PFSK-1 (cell line): ENCODE measurements at regions not wholly inside any gene's neighbourhood (a gene's known extent, or its start where the extent isn't known, plus 50 kb on each side); places are given as distances from the start of the nearest gene placed in this dataset.

Experiments
- FOXP2 ChIP-seq: optimal IDR thresholded peaks from 2 replicates; pipeline ENCODE3; 2011; ENCODE audit warnings: borderline replicate concordance, control low read depth, inconsistent platforms; ENCODE audit not compliant: insufficient read depth; ENCODE audit errors: extremely low read length, extremely low read depth
- POLR2AphosphoS5 ChIP-seq: IDR thresholded peaks from 2 replicates; pipeline ENCODE4 v1.6.1; 2012; ENCODE audit warnings: low read depth, mild to moderate bottlenecking, control low read depth, low read length, moderate library complexity
- TAF1 ChIP-seq: IDR thresholded peaks from 2 replicates; pipeline ENCODE4 v1.6.1; 2012; ENCODE audit warnings: low read length, control low read depth, borderline replicate concordance; ENCODE audit not compliant: insufficient read depth
- TF ChIP-seq, protein P1 (sequence below), 2 experiments: IDR thresholded peaks; 2 replicates each; pipeline versions ENCODE4 v1.6.1 to v1.8.0; 2011 to 2012; ENCODE audit warnings: low read depth in 2 of 2, low read length in 2 of 2, control low read depth in 1 of 2, inconsistent platforms in 1 of 2, mild to moderate bottlenecking in 1 of 2, moderate library complexity in 1 of 2; ENCODE audit not compliant: insufficient read depth in 1 of 2

DNA sequence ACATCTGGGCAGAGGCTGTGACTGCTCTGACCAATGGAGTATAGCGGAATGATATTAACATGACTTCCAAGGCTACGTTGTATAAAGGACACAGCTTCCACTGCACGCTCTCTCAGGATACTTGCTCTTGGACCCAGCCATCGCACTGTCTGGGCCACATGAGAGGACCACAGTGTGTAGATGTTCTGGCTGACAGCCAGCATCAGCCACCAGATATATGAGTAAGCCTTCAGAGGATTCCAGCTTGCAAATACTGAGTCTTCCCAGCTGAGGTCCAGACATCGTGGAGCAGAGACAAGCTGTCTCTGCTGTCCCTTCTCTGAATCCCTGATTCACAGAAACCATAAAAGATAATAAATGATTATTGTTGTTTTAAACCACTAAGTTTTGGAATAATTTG is 146.8 kb upstream of the USP9X start:
- TF ChIP-seq POLR2AphosphoS5 (no peak), TAF1 (no peak), FOXP2 (no peak)
- TF ChIP-seq, protein P1, sequence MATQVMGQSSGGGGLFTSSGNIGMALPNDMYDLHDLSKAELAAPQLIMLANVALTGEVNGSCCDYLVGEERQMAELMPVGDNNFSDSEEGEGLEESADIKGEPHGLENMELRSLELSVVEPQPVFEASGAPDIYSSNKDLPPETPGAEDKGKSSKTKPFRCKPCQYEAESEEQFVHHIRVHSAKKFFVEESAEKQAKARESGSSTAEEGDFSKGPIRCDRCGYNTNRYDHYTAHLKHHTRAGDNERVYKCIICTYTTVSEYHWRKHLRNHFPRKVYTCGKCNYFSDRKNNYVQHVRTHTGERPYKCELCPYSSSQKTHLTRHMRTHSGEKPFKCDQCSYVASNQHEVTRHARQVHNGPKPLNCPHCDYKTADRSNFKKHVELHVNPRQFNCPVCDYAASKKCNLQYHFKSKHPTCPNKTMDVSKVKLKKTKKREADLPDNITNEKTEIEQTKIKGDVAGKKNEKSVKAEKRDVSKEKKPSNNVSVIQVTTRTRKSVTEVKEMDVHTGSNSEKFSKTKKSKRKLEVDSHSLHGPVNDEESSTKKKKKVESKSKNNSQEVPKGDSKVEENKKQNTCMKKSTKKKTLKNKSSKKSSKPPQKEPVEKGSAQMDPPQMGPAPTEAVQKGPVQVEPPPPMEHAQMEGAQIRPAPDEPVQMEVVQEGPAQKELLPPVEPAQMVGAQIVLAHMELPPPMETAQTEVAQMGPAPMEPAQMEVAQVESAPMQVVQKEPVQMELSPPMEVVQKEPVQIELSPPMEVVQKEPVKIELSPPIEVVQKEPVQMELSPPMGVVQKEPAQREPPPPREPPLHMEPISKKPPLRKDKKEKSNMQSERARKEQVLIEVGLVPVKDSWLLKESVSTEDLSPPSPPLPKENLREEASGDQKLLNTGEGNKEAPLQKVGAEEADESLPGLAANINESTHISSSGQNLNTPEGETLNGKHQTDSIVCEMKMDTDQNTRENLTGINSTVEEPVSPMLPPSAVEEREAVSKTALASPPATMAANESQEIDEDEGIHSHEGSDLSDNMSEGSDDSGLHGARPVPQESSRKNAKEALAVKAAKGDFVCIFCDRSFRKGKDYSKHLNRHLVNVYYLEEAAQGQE (IDR thresholded peaks at IDR 0.05; ENCODE audit: insufficient read depth in 1 of 2, low read depth in 2 of 2, low read length in 2 of 2) = no peak
